Heart left ventricle (tissue), 16 donors: ENCODE measurements at regions not wholly inside any gene's neighbourhood (a gene's known extent, or its start where the extent isn't known, plus 50 kb on each side); places are given as distances from the start of the nearest gene placed in this dataset.

Experiments
- ATAC-seq, 4 donors: fragments of 200-7000 bp; cut with Tn5 transposase; one replicate each; pipeline ENCODE4 v1.9.1; 2020 to 2022; ENCODE audit warnings: moderate library complexity in 4 of 4, mild to moderate bottlenecking in 3 of 4, moderate number of reproducible peaks in 1 of 4
- DNase-seq, 5 donors: peaks; one replicate each; pipeline ENCODE4 v3.0.0-alpha.2; 2020
- H3K27ac ChIP-seq, 12 donors: fragments of 200-600 bp; sonication (generic) in 4 of 12; one replicate each; pipeline versions ENCODE4 v1.5.0 to v1.8.0; 2016 to 2022; ENCODE audit warnings: mild to moderate bottlenecking in 2 of 12
- H3K27me3 ChIP-seq, 9 donors: fragments of 200-600 bp; sonication (generic) in 2 of 9; one replicate each; pipeline versions ENCODE4 v1.5.1 to v1.8.0; 2016 to 2022; ENCODE audit warnings: mild to moderate bottlenecking in 3 of 9
- H3K36me3 ChIP-seq, 9 donors: fragments of 200-600 bp; sonication (generic) in 2 of 9; one replicate each; pipeline versions ENCODE4 v1.5.0 to v1.8.0; 2018 to 2022; ENCODE audit warnings: mild to moderate bottlenecking in 2 of 9
- H3K4me1 ChIP-seq, 12 donors: fragments of 200-600 bp; sonication (generic) in 4 of 12; one replicate each; pipeline versions ENCODE4 v1.5.0 to v1.8.0; 2016 to 2022; ENCODE audit warnings: mild to moderate bottlenecking in 3 of 12
- H3K4me3 ChIP-seq, 12 donors: fragments of 200-600 bp; sonication (generic) in 4 of 12; one replicate each; pipeline versions ENCODE4 v1.5.0 to v1.8.0; 2017 to 2022; ENCODE audit warnings: mild to moderate bottlenecking in 9 of 12, moderate library complexity in 4 of 12
- H3K9me3 ChIP-seq, 12 donors: fragments of 200-600 bp; sonication (generic) in 4 of 12; one replicate each; pipeline versions ENCODE4 v1.5.0 to v1.8.0; 2016 to 2022; ENCODE audit warnings: mild to moderate bottlenecking in 1 of 12
- POLR2A ChIP-seq, 2 donors: fragments of 450-650 bp; IDR thresholded peaks; one replicate each; pipeline ENCODE4 v1.6.1; 2017; ENCODE audit warnings: antibody characterized with exemption in 2 of 2, mild to moderate bottlenecking in 2 of 2, moderate library complexity in 2 of 2
- WGBS, 4 donors: extraction: QIAGEN DNeasy Blood & Tissue Kit in 2 of 4; methylation state at CpG; one replicate each; pipeline versions ENCODE4 v1.1.5 to v1.1.7; 2013 to 2018; 5-methylcytosine and 5-hydroxymethylcytosine counted together
- intact Hi-C, 10 donors: fragments of 100-400 bp; cut with DNase I; formaldehyde crosslinking; loops; one replicate each; pipeline versions ENCODE4 v1.11.1 to v1.14.2; 2022
- TF ChIP-seq, protein P1 (sequence below), 12 donors: fragments of 200-600 bp; sonication (generic) in 4 of 12; IDR thresholded peaks; one replicate each; pipeline versions ENCODE4 v1.5.0 to v1.8.0; 2018 to 2022; ENCODE audit warnings: antibody characterized with exemption in 12 of 12, mild to moderate bottlenecking in 5 of 12
- donor health status: ischemic (EF 13 %, LVEDD 7.1; RV severe dilation, severe dysfunction).
- donor health status: healthy with polysubstance abuse.
- donor health status: DM: no; HTN: yes; CAD: no.
- donor health status: DM: no; HTN: no; CAD: no.
- donor health status: ischemic (EF 25% LVEDD 6.9; RV normal size, moderate dysfunction).
- donor health status: ischemic (EF 25% LVEDD 5.7; RV mildly dilated, moderate dysfunction).
- donor health status: healthy.
- donor health status: DM: yes; HTN: yes; CAD: no.
- donor health status: ischemic (EF 35%, LVEDD 5.7; RV mildly dilated, moderate dysfunction).
- donor health status: nonischemic (EF 11% LVEDD 7.7; RV severe dilation, severe dysfunction).
- donor health status: DM: yes; HTN: yes; CAD: no.
- donor health status: PGD.
- donor health status: ischemic (EF 29% LVEDD 5.4; RV normal size, mild dysfunction).
- donor health status: nonischemic (EF 23%, LVEDD 6.1; RV moderate dilation, normal function).

DNA sequence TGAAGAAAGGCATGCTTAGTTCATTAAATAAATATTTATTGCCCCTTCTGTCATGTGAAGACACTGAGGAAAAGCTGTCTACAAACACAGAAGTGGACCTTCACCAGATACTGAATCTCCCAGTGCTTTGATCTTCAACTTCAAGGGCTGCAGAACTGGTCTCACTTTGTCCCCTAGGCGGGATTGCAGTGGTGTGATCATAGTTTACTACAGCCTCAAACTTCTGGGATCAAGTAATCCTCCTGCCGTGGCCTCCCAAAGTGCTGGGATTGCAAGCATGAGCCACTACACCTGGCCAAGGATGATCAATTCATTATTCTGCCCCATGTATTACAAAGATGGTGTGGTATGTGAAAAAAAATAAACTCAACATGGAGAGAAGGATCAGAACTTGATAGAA, 496.2 kb upstream of the HS3ST5 start:
- peaks cover 0 to 13% (median 0%) of the 10 kb centered on the region in 12 donors for H3K9me3 ChIP-seq
- no peaks in the 10 kb centered on the region for H3K36me3 ChIP-seq
- no peaks in the 10 kb centered on the region for H3K4me1 ChIP-seq
- H3K4me3 ChIP-seq, result no peak overlapping the region
- TF ChIP-seq, protein P1, sequence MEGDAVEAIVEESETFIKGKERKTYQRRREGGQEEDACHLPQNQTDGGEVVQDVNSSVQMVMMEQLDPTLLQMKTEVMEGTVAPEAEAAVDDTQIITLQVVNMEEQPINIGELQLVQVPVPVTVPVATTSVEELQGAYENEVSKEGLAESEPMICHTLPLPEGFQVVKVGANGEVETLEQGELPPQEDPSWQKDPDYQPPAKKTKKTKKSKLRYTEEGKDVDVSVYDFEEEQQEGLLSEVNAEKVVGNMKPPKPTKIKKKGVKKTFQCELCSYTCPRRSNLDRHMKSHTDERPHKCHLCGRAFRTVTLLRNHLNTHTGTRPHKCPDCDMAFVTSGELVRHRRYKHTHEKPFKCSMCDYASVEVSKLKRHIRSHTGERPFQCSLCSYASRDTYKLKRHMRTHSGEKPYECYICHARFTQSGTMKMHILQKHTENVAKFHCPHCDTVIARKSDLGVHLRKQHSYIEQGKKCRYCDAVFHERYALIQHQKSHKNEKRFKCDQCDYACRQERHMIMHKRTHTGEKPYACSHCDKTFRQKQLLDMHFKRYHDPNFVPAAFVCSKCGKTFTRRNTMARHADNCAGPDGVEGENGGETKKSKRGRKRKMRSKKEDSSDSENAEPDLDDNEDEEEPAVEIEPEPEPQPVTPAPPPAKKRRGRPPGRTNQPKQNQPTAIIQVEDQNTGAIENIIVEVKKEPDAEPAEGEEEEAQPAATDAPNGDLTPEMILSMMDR (IDR thresholded peaks at IDR 0.05), result no peak
- TF ChIP-seq POLR2A (IDR thresholded peaks at IDR 0.05), result no peak
- 61 to 74% (median 72%) methylated on average over 2 of the region's 2 CpGs for WGBS, 4 donors
- intact Hi-C loops, result no loop called here
- no peak for ATAC-seq
- DNase-seq, result no peak
- H3K27me3 ChIP-seq, result no peaks in the 10 kb centered on the region
- H3K27ac ChIP-seq, result no peak overlapping the region

DNA sequence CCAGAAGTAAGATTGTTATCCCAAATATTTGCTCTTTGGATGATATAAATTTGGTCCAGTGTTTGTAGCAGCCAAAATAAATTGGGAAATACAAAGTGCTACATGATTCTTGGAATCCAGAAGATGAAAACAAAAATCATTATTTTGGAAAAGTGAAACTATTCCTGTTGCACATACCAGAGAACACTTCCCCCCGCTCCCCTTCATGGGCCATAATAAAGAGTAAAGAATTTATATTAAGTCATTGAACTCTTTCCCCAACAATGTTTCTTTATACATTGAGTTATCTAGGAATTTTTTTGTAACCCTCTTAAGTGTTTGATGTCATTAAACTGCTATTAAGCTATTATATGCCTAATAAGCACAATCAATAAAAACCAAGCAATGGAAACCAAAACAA, 490.4 kb upstream of the HS3ST5 start:
- Histone ChIP-seq H3K4me3 (no peak overlapping the region), H3K27me3 (no peaks in the 10 kb centered on the region), H3K9me3 (no peaks in the 10 kb centered on the region), H3K27ac (no peak overlapping the region), H3K36me3 (no peaks in the 10 kb centered on the region), H3K4me1 (no peaks in the 10 kb centered on the region)
- no peak for DNase-seq
- ATAC-seq, result no peak
- TF ChIP-seq POLR2A (IDR thresholded peaks at IDR 0.05), result no peak
- TF ChIP-seq, protein P1 (IDR thresholded peaks at IDR 0.05), result no peak
- intact Hi-C loops, result no loop called here
- 89 to 95% (median 94%) methylated on average over 1 of the region's 1 CpG for WGBS, 4 donors

DNA sequence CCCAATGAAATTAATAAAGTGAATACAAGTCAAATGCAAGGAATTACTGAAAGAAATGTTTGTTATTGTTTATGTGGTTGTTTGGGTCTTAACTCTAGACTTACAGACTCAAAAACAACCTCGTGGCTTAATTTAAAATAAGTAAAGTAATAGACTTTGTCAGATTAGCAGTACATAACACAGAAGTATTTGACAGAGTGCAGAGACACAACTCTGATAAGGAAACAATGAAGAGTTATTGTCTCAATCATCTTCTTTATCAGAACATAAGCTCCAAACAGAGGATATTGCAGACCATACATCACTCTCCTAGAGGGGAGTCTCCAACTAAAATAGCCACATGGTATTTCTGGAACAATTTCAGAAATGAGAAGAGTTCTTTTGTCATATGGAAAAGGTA, 487.7 kb upstream of the HS3ST5 start:
- ATAC-seq, result no peak
- no peak overlapping the region for H3K27ac ChIP-seq
- no peaks in the 10 kb centered on the region for H3K4me1 ChIP-seq
- no peaks in the 10 kb centered on the region for H3K36me3 ChIP-seq
- intact Hi-C loops, result no loop called here
- TF ChIP-seq POLR2A (IDR thresholded peaks at IDR 0.05), result no peak
- TF ChIP-seq, protein P1 (IDR thresholded peaks at IDR 0.05), result no peak
- H3K9me3 ChIP-seq, result no peaks in the 10 kb centered on the region
- WGBS, 4 donors, result 3 to 19% (median 12%) methylated on average over 1 of the region's 1 CpG
- H3K27me3 ChIP-seq, result no peaks in the 10 kb centered on the region
- DNase-seq, result no peak
- no peak overlapping the region for H3K4me3 ChIP-seq

DNA sequence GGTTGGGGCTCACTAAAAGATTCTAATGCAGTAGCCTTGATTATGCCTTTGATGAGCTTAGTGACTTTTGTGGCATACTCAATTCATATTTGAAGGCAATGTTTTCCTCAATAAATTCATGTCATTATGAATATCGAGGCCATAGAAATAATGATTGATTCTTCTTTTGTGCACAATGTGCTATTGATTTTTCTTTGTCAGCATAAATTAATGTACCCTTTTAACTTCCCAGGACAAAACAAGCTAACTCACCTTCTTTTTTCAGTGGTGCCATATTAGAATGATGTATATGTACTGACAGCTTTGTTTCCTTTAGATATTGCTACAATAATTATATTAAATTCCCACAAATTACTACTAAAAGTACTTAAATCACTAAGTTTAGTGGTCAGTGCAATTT, 484.3 kb upstream of the HS3ST5 start:
- DNase-seq (no peak), ATAC-seq (no peak)
- WGBS, 4 donors, result 79 to 84% (median 82%) methylated on average over 1 of the region's 1 CpG
- intact Hi-C loops, result no loop called here
- H3K9me3 ChIP-seq, result no peaks in the 10 kb centered on the region
- no peaks in the 10 kb centered on the region for H3K36me3 ChIP-seq
- TF ChIP-seq POLR2A (IDR thresholded peaks at IDR 0.05), result no peak
- TF ChIP-seq, protein P1 (IDR thresholded peaks at IDR 0.05), result no peak
- H3K4me1 ChIP-seq, result no peaks in the 10 kb centered on the region
- H3K27me3 ChIP-seq, result no peaks in the 10 kb centered on the region
- no peak overlapping the region for H3K4me3 ChIP-seq
- H3K27ac ChIP-seq, result no peak overlapping the region
